Activated effector memory CD4-positive, alpha-beta T cell treated with Interleukin-2 at 50 U/mL for 16 hours (primary cell): ENCODE measurements at regions not wholly inside any gene's neighbourhood (a gene's known extent, or its start where the extent isn't known, plus 50 kb on each side); places are given as distances from the start of the nearest gene placed in this dataset.
"Not testable (repeated sequence)": the region's sequence is repeated elsewhere in the genome, so short reads cannot be mapped to it uniquely, and the experiment has no call there.

ENCODE experiments used
- DNase-seq: peaks from one replicate; pipeline ENCODE4 v3.0.0-alpha.2; 2020

DNA sequence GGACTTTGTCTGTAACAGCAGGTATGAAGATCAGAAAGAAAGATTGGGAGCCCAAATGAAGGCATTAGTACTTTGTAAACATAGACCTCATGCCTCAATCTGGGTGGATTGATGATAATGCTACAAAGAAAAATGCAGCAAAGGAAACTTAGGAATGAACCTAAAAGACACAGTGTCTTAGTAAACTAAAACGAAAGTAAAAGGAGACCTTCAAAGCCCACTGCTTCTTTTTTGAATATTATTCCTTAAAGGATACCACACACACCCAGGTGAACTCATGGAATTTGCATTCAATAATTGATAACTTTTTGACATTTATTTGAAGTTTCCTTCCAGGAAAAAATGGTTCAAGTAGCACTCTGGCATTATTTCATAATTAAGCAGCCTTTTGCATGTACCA is 543.2 kb downstream of the TTLL7 start:
- DNase-seq: not testable (repeated sequence)

DNA sequence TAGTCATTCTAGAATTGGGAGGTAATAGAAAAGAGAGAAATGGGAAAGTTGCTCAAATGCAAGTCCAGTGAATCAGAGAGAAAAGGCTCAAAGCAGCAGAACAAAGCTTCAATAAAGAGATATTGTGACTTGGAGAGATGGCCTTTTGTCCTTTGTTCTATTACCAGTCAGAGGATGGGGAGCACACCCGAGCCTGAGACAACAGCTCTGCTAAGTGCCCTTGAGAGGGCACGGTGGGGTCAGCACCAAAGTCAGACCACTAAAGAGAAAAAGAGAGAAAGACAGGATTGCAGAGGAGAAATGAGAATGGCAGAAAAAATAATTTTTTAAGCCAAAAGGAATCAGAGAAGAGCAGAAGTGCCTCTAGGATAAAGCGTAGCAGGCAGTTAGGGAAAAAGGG is 553.1 kb downstream of the TTLL7 start:
- DNase-seq: not testable (repeated sequence)

DNA sequence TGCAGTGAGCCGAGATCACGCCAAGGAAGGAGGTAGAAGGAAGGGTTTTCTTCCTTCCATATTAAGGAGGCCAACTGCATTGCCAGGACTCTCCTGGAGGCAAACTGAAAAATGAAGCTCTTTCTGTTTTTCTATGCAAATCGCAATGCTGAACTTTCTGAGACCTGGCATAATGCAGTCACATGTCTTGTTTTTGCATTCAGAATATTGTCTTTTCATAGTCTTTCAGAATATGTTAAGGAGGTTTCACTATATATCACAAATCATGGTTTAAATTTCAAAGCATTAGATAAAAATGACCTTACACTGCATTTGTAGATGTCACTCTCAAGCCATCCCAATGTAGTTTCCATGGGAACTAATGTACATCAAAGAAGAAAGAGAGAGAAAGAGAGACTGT is 556.5 kb downstream of the TTLL7 start:
- not testable (repeated sequence) for DNase-seq

DNA sequence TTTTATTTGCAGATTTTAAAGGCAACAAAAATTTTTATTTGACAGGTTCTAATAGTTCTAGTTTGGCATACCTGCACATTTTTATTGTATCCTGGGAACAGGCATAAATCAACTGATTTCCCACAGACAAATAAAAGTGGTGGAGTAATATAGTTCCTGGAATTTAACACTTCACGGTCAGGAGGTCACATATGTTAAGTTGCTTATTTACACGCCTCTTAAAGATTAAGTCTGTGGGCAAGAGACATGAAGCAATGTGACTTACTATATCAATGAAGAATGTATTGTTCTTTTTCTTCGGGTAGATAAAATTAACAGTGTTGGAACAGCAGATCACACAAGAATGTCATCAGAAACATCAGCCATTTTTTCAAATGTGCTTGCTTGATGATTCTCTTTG is 558.3 kb downstream of the TTLL7 start:
- not testable (repeated sequence) for DNase-seq

DNA sequence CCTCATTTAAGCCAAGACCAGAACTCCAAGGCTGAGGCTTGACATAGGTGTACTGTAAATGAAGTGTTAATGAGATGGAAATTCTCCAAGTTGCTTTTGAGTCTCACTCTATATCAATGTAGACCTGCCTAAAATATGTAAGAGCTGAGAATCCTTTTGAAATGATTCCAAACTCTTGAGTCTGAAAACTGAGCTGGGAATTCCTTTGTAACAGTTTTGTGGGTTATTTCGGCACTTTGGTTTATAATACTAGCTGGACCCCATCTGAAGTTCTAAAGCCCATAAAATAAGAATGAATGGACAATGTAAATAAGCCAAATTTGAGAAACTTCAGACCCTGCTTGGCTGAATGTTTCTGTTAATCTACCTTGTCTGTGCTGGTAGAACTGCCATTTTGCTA is 558.9 kb downstream of the TTLL7 start:
- DNase-seq: not testable (repeated sequence)

DNA sequence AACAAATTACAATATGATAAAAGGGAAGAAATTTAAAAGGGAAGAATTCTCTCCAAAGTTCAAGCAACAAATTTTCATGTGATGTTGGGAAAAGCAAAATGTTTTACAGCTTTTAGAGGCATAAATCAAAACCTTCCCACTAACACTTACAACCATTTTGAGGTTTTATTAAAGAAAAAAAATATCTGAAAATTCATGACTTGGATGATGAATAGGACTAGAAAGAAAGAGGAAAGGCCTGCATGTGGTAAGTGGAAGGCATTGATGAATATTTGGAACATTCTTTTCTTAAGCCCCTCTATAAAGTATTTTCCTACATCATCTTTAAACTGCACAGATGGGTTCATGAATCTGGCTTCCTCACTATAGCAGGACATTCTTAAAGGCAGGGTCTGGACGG is 560.6 kb downstream of the TTLL7 start:
- not testable (repeated sequence) for DNase-seq

DNA sequence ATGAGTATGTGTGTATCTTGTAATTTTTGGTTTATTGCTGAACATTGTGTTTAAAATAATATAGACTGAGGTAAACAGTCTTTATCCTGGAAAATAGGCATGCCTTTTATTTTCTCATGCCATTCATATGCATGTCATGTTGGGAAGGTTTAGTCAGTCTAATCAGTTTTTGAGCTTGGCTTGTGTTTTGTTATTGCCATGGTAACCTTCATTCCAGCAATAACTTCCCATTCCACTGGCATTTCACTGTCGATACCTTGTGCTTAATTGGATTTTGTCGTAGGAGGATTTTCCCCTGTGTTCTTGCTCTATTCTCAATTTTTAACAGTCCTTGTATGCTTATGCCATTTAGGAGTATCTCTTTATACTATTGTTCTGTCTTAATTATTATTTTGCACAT is 563.6 kb downstream of the TTLL7 start:
- DNase-seq: not testable (repeated sequence)

DNA sequence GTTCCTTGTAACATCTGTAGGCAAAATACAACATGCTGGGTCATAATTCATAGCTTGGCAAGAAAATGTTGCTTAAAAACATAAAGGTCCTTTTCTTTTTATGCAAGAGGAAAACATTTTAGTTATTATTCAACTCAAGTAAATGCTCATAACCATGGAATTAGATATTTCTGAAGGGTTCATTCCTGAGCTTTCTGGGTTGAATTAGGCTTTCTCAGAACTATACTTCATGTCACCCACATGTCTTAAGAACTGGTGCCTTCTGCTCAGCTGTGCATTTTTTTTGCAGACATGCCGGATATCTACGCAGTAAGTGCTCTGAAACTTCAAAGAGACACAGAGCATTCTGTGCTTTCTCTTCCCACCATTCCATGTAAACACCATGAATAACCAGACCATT is 571.4 kb downstream of the TTLL7 start:
- not testable (repeated sequence) for DNase-seq

DNA sequence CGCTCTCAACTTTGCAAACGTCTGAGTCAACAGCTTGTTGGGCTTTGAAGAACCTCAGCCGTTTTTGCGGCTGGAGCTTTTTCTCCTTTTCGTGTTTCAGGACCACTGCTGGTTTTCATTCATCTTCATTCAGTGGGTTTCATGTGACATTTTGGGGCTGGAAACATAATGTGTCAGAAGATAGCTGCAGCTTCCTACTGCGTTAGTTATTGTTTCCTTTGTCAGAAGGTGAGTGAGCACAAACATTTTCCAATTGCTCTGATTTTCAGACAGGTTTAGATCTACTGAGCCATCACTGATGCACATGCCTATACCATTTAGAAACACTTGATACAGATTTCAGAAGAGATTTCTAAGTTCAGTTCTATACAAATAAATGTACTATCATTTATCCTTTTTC is 575.5 kb downstream of the TTLL7 start:
- not testable (repeated sequence) for DNase-seq

DNA sequence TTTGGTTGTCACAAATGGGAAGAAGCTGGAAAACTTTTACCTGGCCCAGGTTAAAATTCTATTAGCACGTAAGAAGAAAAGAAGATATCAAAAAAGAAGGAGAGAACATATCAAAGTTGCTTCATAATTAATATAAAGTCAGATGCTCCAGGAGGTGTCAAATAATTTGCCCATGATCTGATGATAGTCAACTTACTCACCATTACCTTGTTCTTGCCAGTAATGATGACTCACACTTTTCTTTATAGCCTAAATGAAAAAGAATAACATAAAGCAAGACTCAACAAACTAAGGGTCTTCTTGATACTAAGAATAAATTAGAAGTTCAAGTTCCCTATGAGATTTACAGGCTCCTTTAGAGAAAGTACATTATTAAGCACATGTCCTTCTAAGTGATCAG is 580.4 kb downstream of the TTLL7 start:
- no peak for DNase-seq

DNA sequence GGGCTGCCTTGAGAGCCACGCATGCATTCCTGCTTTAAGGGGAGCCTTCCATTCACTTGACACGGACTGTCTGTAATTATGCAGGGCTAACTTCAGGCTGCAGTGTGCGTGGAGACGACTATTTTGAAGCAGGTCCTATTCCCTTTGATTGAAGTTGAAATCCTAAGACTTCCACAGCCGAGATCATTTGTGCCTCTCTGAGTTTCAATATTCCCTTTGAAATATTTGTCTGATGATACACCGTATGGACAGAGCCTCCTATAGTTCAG is 585.2 kb downstream of the TTLL7 start:
- DNase-seq: not testable (repeated sequence)

DNA sequence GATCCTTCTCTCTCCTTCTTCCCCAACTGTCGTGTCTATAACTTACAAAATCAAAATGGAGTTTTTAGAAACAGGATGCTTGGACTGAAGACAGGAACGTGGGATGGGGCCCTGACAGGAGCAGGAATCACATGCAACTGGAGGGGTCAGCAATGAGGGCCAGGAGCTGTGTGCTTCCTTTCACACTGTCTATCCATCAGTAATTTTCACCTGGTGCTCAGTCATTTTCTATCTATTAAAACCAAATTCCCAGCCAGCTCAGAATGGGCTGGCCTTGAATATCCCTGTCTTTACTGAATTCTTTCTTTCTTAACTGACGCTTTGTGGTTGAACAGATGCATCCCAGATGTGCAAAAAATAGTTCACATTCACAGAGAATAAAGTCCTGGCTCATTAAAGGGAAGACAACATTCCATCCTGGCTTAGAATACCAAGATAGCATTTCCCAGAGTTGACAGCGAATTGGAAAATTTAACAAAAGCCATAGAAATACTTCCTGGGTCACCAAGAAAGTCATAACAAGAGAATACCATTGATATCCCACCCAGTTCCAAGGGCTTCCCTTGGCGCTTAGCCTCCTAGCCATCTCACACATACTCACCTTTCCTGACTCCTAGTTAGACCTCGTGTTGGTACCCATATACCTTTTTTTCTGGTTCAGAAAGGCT is 588.1 kb downstream of the TTLL7 start:
- DNase-seq: not testable (repeated sequence)

DNA sequence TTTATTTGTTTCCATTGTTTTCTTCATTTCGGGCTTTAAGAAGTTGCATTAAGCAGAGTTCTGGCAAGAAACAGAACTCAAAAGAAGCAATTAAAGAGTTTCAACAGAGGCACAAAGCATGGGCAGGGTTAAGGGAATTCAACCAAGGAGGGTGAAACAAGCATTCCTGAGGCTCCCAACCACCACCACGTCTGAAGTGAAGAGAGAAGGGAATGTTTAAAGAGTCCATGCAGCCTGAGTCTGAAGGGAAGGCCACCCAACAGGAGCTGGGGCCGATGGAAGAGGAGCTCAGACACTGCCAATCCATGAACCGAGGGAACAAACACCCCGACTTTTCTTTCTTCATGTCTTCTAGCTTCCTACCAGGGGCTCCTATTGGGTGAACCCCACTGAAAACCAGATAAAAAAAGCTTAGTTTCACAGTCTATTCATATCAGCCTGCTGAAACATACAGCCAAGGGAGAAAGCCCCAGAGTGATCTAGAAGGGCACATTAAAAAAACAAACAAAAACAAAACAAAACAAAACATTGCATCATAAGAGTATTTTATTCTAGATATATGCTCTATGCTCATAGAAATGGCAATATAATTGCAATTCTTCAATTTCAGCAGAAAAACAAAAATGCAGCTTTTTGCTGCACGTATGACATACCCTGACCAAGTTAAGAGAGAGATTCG is 592.1 kb downstream of the TTLL7 start:
- not testable (repeated sequence) for DNase-seq

DNA sequence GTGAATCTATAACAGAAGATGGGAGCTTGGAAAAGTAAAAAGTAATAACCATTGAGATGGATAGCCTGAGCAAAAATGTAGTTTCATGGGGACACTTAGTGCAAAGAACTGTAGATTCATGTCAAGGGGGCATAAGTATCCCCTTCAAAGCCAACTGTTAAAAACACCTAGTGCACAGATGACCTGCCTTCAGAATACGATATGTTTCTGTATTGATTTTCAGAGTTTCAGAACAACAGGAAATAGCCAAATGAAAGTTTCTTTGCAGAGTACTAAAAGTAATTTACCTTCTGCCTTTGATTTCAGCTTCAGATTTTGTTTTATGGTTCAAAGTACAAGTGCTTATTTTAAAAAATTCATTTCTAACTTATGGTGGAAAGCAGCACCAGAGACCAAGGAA is 593.1 kb downstream of the TTLL7 start:
- not testable (repeated sequence) for DNase-seq

DNA sequence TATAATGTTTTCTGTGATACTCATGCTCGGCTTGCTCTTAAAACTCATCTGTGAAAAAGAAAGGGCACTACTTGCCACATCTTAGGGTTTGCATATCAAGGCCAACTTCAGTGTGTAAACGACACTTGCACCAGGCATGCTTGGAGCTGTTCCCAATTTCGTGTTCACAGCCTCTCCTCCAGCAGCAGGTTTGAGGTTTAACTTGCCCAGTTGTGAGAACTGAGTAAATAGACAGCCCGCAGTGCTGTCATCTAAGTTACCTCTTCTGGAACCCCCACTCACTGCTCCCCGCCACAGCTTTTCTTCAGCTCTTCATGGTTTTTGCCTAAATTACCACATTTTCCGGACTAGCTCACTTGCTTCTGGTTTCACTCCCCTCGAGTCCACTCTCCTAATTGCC is 595.4 kb downstream of the TTLL7 start:
- DNase-seq: not testable (repeated sequence)

DNA sequence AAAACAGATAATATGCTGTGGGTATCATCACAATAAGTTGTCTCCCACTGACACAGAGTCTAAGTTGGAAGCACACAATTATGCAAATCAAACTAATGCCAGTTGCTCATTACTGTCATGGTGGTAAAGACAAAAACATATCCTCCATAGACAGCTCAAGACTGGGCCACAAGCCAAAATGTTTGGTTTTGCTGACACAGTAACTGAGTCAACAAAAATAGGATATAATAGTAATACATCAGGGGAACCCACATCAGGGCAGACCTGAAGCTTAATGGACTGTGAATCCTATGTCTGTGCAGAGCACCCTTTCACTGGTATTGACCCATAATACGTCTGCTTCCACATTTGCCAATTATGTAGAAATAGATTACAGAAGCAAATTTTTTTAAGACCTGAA is 597.8 kb downstream of the TTLL7 start:
- not testable (repeated sequence) for DNase-seq

DNA sequence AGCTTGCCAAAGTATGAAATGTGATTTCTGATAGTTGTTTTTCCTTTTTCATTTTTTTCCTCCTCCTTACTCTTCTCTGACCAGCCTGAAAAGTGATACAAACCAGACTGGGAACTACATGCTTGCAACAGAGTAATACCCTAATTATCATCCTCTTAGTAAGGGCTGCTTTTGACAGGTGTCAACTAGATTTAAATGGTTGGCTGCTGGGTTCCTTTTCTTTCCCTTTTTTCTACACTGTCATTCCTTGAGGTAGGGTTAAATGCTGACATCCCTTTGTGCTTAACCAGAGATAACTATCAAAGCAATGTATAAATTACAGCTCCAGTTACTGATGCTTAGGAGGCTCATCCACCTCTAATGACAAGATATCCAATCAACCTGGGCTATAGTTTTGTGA is 598.8 kb downstream of the TTLL7 start:
- not testable (repeated sequence) for DNase-seq

DNA sequence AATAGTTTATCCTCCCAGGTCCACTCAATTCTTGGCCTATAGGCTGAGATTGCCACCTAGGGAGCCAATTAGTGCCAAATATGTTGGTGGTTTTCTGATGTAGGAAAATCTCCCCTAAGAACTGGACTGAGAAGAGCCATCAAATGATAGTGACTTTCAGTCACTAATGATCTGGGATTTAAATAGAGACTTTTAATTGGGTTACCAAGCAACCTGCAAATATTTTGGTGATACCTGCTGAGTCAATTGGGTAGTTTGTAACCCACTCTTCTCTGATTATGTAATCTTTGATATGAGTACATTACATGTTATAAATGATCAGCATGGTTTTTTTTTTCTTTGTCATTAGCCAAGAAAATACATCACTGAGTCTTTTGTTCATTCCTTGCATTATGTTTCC is 600.8 kb downstream of the TTLL7 start:
- not testable (repeated sequence) for DNase-seq

DNA sequence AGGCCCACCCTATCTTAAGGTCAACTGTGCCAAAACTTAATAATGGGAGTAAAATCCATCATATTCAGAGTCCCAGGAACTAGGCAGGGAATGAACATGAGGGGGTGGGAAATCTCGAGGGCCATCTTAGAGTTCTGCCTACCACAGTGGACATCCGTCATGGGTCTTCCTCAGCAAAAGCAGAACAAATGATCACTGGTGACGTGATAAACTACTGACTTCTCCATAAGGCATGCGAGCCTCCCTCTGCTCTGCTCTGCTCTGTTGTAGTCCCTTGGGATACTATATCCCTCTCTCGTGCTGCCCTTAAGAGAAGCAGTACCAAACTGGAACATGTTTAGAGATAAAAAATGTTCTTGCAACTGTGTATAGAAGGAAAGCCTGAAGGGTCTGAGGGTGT is 603.8 kb downstream of the TTLL7 start:
- DNase-seq: not testable (repeated sequence)

DNA sequence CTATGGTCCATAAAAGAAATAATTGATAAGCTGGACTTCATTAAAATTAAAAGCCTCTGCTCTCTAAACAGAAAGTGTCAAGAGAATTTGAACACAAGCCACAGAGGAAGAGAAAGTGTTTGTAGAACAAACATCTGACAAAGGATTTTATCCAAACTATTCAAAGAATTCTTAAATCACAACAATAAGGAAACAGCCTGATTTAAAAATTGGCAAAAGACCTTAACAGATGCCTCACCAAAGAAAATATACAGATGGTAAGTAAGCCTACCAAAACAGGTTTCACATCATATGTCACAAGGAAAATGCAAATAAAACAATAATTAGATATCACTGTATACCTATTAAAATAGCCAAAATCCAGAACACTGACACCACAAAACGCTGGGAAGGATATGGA is 612.0 kb downstream of the TTLL7 start:
- DNase-seq: not testable (repeated sequence)

DNA sequence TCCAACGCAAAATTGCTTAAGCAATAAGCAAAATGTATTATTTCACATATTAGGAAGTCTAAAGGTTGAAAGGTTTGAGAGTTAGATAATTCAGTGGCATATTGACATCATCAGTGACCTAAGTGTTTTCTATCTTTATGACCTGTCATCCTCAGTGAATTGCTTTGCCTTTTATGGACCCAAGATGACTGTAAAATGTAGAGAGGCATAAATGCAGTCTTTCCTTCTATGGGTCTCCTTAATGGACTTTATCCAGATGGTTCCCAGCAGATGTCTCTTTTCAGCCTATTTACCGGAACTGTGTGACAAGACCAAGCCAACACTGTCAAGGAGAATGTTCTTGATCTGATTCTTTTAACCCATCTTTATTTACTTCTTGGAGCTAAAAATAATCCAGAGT is 615.8 kb downstream of the TTLL7 start:
- DNase-seq: not testable (repeated sequence)

DNA sequence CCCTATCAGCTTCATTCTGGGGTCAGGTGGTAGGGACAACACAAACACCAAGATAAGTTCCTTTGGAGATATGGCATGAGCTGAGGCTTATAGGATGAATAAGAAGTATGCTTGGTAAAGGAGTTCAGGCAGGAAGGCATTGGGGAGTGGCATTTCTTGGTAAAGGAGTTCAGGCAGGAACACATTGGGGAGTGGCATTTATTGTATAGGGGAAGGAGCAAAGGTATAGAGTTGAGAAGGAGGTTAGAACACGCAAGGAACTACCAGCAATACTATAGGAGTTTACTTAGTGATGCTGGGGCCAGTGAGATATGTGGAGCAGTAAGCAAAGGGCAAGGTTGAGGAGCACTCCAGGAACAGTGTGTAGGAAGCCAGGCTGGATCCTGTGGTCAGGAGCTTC is 625.9 kb downstream of the TTLL7 start:
- not testable (repeated sequence) for DNase-seq

DNA sequence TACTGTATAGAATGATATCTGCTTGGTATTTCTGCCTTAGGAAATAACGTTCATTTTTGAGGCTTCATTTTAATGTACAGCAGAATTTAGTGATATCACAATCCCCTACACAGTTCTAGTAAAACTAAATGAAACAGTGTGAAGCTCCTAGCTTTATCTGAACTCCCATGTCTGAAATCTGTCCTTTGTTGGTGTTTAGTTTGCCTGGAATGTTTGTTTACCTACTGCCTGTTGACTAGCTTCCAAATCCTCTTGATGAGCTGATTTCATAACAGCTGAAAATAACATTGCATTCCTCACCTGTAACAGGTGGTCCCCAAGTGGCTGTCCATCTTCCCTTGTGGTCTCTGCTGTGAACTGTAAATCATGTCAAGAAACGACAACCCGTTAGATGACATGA is 629.1 kb downstream of the TTLL7 start:
- DNase-seq: not testable (repeated sequence)

DNA sequence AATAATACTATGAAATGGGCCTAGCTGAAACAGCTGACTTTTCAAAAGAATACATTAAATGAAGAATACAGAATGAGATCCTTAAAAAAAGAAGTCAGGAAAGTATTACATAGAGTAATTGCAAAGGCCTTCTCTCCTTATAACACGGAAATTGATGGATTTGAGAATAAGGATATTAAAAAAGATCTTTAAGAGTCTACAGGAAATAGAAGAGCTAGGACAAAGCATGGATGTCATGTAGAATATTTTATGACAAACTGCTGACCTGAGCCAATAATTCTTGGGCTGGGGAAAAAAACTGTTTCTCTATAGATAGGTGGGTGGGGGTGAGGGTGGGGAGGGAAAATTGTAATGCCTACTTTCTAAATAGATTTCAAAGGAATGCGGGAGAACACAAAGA is 633.6 kb downstream of the TTLL7 start:
- DNase-seq: not testable (repeated sequence)

DNA sequence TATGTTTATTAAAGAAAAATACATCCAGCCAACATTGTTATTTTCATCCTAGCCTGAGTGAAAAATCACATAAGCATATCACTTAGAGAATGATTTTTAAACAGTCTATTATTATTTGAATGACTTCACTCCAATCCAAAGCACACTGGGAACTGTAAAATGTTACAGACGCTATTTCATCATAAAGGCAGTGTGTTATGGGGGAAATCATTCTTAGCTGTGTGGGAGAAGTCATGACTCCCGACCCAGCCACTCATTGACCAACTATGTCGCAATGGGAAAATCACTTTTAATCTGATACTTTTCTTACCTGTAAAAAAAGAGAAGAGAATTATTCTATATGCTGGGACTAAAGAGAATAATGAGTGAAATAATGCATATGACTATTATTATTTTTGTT is 653.6 kb downstream of the TTLL7 start:
- DNase-seq: not testable (repeated sequence)
